Duodenal mucosa (tissue), 2 donors: ENCODE measurements at regions not wholly inside any gene's neighbourhood (a gene's known extent, or its start where the extent isn't known, plus 50 kb on each side); places are given as distances from the start of the nearest gene placed in this dataset.

ENCODE experiments used
- H3K27ac ChIP-seq: one replicate; pipeline ENCODE4 v1.7.0; 2013; ENCODE audit warnings: low read depth, low read length
- H3K27me3 ChIP-seq, 2 donors: one replicate each; pipeline ENCODE4 v1.7.0; 2013; ENCODE audit warnings: low read length in 2 of 2, control low read depth in 1 of 2; ENCODE audit not compliant: insufficient read depth in 2 of 2, control insufficient read depth in 1 of 2
- H3K36me3 ChIP-seq, 2 donors: one replicate each; pipeline ENCODE4 v1.7.0; 2013; ENCODE audit warnings: low read length in 2 of 2, control low read depth in 1 of 2; ENCODE audit not compliant: insufficient read depth in 2 of 2, control insufficient read depth in 1 of 2
- H3K4me1 ChIP-seq, 2 donors: one replicate each; pipeline ENCODE4 v1.7.0; 2013; ENCODE audit warnings: low read length in 2 of 2, control low read depth in 1 of 2; ENCODE audit not compliant: insufficient read depth in 2 of 2, control insufficient read depth in 1 of 2
- H3K4me3 ChIP-seq, 2 donors: one replicate each; pipeline ENCODE4 v1.7.0; 2013; ENCODE audit warnings: low read length in 2 of 2, low read depth in 1 of 2
- H3K9ac ChIP-seq, 2 donors: one replicate each; pipeline ENCODE4 v1.7.0; 2013; ENCODE audit warnings: low read length in 2 of 2, low read depth in 1 of 2
- H3K9me3 ChIP-seq, 2 donors: one replicate each; pipeline ENCODE4 v1.7.0; 2013; ENCODE audit warnings: low read length in 2 of 2, control low read depth in 1 of 2; ENCODE audit not compliant: control insufficient read depth in 1 of 2

DNA sequence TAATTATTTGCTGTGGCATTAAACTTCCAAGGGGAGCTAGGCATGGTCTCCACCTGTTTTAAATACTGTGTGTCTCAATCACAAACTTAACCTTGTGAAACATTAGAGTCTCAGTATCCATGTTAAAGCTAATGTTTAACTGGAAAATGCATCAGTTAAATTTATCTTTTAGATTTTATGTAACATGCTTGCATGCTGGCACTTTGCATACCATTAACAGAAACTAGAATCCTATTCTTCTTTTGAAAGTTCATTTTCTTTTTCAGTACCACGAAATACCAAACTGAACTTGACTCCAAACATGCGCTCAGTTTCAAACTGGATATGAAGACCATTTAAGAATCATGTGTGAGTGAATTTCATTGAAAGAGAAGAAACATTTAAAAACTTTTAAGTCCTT, 328.9 kb upstream of the SLC10A2 start:
- H3K4me1 ChIP-seq = no peaks in the 10 kb centered on the region
- no peaks in the 10 kb centered on the region for H3K36me3 ChIP-seq
- no peak overlapping the region for H3K27ac ChIP-seq
- H3K9me3 ChIP-seq = no peaks in the 10 kb centered on the region
- no peaks in the 10 kb centered on the region for H3K27me3 ChIP-seq
- no peak overlapping the region for H3K4me3 ChIP-seq
- H3K9ac ChIP-seq = no peak overlapping the region

DNA sequence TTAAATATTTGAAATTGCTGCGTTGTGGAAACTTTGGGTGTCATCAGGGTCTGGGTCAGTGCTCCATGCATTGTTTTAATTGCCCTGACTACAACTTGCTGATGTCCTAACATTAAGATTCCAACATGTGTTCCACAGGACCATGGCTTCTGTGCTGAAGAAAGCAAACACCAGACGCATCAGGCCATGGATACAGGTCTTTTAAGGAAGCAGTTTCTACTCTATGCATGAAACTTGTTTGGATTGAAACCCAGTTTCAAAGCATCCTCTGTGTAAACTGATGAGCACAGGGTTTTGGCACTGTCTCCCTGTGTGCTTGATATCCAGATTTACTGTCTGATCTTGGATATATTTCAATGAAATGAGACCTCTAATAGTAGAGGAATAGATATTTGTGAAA, 328.4 kb upstream of the SLC10A2 start:
- H3K4me1 ChIP-seq = no peaks in the 10 kb centered on the region
- H3K4me3 ChIP-seq = no peak overlapping the region
- no peaks in the 10 kb centered on the region for H3K9me3 ChIP-seq
- no peak overlapping the region for H3K27ac ChIP-seq
- no peaks in the 10 kb centered on the region for H3K36me3 ChIP-seq
- H3K27me3 ChIP-seq = no peaks in the 10 kb centered on the region
- H3K9ac ChIP-seq = no peak overlapping the region

DNA sequence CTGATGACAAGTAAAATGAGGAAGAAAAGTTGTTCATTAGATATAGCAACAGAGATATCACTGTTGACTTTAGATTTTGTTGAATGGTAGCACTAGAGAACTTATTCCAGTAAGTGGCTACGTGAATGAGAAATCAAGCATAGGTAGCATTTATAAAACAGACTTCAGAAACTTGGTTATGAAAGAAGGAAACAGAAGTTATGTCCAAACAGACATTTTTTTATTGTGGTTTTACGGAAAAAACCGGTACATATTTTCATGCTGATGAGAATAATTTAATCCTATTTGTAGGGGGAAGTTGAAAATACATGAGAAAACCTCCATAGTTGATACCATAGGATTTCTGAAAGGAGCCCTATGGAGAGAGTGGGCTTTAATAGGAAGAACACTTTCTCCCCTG, 325.7 kb upstream of the SLC10A2 start:
- H3K9me3 ChIP-seq = no peaks in the 10 kb centered on the region
- H3K27me3 ChIP-seq = no peaks in the 10 kb centered on the region
- no peak overlapping the region for H3K27ac ChIP-seq
- no peak overlapping the region for H3K4me3 ChIP-seq
- no peaks in the 10 kb centered on the region for H3K4me1 ChIP-seq
- H3K9ac ChIP-seq = no peak overlapping the region
- H3K36me3 ChIP-seq = no peaks in the 10 kb centered on the region

DNA sequence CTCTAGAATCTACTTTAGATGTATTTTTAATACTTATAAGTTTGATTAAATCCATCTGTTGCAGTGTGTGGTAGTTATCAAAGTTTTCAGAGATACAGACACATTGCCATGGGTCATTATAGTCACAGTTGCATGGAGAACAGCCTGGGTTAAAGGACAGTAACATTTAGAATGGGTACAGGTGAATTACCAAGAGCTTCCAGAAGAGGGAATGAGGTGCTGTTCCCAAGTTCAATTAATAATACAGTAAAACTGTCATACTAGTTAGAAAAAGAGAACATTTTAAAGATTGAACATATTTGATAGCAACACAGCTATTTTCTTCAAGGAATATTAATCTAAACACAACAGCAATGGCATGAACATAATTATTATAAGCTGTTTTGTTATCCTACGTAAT, 322.6 kb upstream of the SLC10A2 start:
- H3K36me3 ChIP-seq = no peaks in the 10 kb centered on the region
- no peak overlapping the region for H3K4me3 ChIP-seq
- no peaks in the 10 kb centered on the region for H3K4me1 ChIP-seq
- no peaks in the 10 kb centered on the region for H3K9me3 ChIP-seq
- H3K9ac ChIP-seq = no peak overlapping the region
- no peak overlapping the region for H3K27ac ChIP-seq
- H3K27me3 ChIP-seq = no peaks in the 10 kb centered on the region

DNA sequence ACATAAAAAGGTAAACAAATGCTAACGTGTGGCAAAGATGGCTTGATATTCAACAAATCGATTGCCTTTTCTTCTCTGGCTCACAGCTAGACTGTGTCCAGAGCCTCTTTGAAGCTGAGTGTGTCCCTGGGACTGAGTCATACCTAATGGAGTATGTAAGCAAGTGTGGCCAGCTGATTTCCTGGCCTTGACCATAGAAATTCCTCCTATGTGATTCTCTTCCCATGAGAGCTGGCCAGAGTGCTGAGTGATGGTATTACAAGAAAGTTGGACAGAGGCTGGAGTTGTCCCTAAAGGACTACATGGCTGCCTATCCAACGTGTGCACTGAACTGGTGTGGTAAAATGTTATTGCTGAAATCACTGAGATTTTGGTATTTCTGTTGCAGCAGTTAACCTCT, 320.1 kb upstream of the SLC10A2 start:
- H3K4me1 ChIP-seq = no peaks in the 10 kb centered on the region
- no peak overlapping the region for H3K4me3 ChIP-seq
- H3K9ac ChIP-seq = no peak overlapping the region
- peaks cover 8% of the 10 kb centered on the region in 2 donors for H3K9me3 ChIP-seq
- H3K36me3 ChIP-seq = no peaks in the 10 kb centered on the region
- H3K27ac ChIP-seq = no peak overlapping the region
- H3K27me3 ChIP-seq = no peaks in the 10 kb centered on the region

DNA sequence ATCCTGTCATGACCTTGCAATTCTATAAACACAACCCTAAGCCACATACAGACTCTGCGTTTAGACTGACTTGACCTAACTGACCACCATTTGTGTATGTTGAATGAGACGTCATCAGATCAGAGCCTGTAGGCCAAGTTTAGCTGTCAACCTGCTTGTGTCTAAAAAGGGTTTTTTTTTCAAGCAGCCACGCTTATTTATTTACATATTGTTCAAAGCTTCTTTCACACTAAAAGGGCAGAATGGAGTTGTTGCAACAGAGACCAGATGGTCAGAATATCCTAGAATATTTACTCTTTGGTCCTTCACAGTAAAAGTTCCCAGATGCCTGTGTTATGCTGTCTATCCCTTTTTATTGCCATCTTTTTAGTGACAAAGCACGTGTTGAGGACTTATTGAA, 307.7 kb upstream of the SLC10A2 start:
- H3K9ac ChIP-seq = no peak overlapping the region
- H3K4me1 ChIP-seq = no peaks in the 10 kb centered on the region
- no peaks in the 10 kb centered on the region for H3K36me3 ChIP-seq
- H3K27me3 ChIP-seq = no peaks in the 10 kb centered on the region
- no peak overlapping the region for H3K4me3 ChIP-seq
- H3K9me3 ChIP-seq = no peaks in the 10 kb centered on the region
- no peak overlapping the region for H3K27ac ChIP-seq

DNA sequence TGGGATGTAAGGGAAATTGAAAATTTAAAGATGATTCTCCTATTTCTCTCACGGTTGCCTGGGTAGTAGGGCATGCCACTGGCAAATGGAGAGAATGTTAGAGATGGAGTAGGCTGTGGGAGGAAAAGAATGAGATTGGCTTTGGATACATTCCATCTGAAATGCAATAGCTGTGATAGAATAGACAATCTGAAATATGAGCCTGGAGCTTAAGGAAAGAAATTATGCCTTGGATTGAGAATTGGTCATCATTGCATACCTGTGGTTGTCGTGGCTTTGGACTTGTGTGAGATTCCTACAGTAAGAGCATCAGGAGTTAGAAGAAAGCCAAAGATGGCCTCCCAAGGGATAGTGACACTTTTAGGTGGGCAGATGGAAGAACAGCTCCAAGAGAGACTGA, 305.1 kb upstream of the SLC10A2 start:
- H3K4me1 ChIP-seq = no peaks in the 10 kb centered on the region
- H3K9me3 ChIP-seq = no peaks in the 10 kb centered on the region
- no peak overlapping the region for H3K9ac ChIP-seq
- H3K27ac ChIP-seq = no peak overlapping the region
- no peaks in the 10 kb centered on the region for H3K36me3 ChIP-seq
- H3K4me3 ChIP-seq = no peak overlapping the region
- no peaks in the 10 kb centered on the region for H3K27me3 ChIP-seq

DNA sequence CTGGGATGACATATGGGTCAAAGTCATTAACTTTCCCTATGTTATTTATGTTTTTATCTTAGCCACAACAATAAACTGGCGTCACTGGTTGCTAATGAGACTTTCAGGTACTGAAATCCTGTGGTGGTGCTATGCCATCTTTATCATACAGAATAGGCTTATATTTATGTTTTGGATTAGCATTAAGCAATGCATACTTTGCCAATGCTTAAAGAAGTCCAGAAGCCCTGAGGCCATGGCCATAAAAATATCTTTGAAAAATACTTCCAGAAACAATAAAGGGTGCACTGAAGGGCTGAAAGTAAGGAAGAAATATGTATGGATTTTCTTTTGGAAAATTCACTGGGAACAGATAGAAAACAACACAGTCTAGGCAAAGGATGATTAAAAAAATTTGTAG, 304.6 kb upstream of the SLC10A2 start:
- H3K4me1 ChIP-seq = no peaks in the 10 kb centered on the region
- H3K9me3 ChIP-seq = no peaks in the 10 kb centered on the region
- H3K27ac ChIP-seq = no peak overlapping the region
- H3K9ac ChIP-seq = no peak overlapping the region
- no peaks in the 10 kb centered on the region for H3K27me3 ChIP-seq
- no peak overlapping the region for H3K4me3 ChIP-seq
- no peaks in the 10 kb centered on the region for H3K36me3 ChIP-seq

DNA sequence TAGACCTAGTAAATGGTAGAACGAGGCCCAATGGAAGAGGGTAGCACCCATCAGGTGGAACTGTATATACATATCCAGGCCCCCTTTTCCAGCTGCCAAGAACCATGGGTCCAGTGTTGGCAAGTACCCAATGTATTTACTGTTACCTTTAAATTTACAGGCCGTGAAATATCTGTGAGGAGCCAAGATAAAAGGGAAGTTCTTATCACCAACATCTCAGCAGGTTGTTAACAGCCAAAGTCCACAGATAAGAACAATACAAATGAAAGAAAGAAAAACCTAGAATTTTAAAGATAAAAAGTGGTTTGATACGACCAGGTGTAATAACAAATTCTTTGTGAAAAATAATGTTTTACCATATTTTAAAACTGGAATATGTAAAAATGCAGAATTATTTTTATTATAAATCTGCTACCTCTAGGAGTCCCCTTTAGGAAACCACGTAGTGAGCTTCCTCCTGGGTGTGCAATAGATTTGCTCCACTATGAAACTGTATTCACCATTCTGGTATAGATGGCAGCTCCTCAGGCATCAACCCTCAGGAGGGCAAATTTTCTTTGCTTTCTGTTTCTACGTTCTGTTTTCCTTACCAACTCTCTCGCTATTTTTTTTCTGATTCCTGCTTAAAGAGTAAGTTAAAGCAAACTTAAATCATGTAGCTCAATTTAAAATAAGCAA, 292.2 kb upstream of the SLC10A2 start:
- Histone ChIP-seq H3K4me3 (no peak overlapping the region), H3K27ac (no peak overlapping the region), H3K36me3 (no peaks in the 10 kb centered on the region), H3K4me1 (peaks cover 0 to 5% of the 10 kb centered on the region in 2 donors), H3K27me3 (no peaks in the 10 kb centered on the region), H3K9ac (no peak overlapping the region), H3K9me3 (no peaks in the 10 kb centered on the region)

DNA sequence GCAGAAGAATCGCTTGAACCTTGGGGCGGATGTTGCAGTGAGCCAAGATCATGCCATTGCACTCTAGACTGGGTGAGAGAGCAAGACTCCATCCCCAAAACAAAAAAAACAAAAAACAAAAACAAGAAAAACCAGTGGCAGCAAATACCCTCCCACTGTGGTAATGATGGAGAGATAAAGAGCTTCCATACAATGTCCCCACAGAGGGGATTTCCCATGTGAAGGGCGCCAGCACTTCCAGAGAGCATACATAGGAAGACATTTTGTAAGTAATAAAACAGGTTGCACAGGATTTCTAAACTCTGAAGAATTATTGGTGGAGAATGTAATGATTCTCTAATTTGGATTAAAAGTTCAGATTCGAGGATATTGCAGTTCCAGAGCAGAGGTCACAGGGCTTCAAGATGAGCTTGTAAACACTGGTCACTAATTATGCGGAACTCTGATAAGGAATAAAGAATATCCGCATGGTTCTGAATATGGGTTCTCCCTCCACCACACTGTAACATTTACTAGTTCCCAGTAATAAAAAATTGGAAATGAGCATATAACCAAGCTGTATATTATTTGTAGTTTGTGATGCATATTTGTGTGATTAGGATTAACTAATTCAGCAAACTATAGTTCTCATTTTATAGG, 290.1 kb upstream of the SLC10A2 start:
- peaks cover 0 to 5% of the 10 kb centered on the region in 2 donors for H3K4me1 ChIP-seq
- H3K9ac ChIP-seq = no peak overlapping the region
- no peak overlapping the region for H3K27ac ChIP-seq
- no peaks in the 10 kb centered on the region for H3K36me3 ChIP-seq
- no peaks in the 10 kb centered on the region for H3K9me3 ChIP-seq
- no peak overlapping the region for H3K4me3 ChIP-seq
- no peaks in the 10 kb centered on the region for H3K27me3 ChIP-seq
